K562 (cell line): ENCODE measurements at regions not wholly inside any gene's neighbourhood (a gene's known extent, or its start where the extent isn't known, plus 50 kb on each side); places are given as distances from the start of the nearest gene placed in this dataset.

Experiments used
- ATAC-seq: fragments of 200-7000 bp; cut with Tn5 transposase; 3 replicates; pipeline ENCODE4 v1.9.1; 2020; ENCODE audit warnings: moderate library complexity
- BruUV-seq: library from RNA; stranded (reverse); fragments of 400-500 nt; replicated peaks from 2 replicates; lab custom pipeline; 2021; lab: Mats Ljungman, UMichigan
- CTCF ChIA-PET: fragments of 300-600 bp; formaldehyde crosslinking; extraction: SDS; loops from one replicate; lab custom pipeline; 2021; ENCODE audit warnings: low intra/inter-chr PET ratio; lab: Yijun Ruan, JAX
- POLR2A ChIA-PET: fragments of 300-600, 350-650 bp; sonication (Branson Sonifier 250); formaldehyde crosslinking; extraction: SDS; loops from one replicate; lab custom pipeline; 2021; ENCODE audit warnings: antibody characterized with exemption, inconsistent platforms; lab: Yijun Ruan, JAX
- DNase-seq, 4 experiments: peaks; one replicate each; pipeline versions ENCODE4 v3.0.0 to v3.0.0-alpha.2; 2011 to 2018; ENCODE audit warnings: low spot score in 3 of 4, mixed read lengths in 3 of 4; ENCODE audit errors: extremely low read depth in 1 of 4
- FAIRE-seq: peaks from 2 replicates; lab custom pipeline; 2011; peaks lifted over from hg19 to GRCh38; lab: Jason Lieb, UNC
- H2AFZ ChIP-seq: 2 replicates; pipeline ENCODE4 v1.6.0; 2011; ENCODE audit warnings: low read depth, low read length, control low read depth, inconsistent platforms
- H3K27ac ChIP-seq: fragments of 200-600 bp; 3 replicates; pipeline ENCODE4 v1.8.0; 2011; ENCODE audit warnings: low read depth, mild to moderate bottlenecking, control low read depth, inconsistent platforms, low read length, moderate library complexity, mixed read lengths; ENCODE audit errors: extremely low read depth
- H3K27me3 ChIP-seq, 2 experiments: fragments of 300-600 bp in 1 of 2; 2 replicates in 1 of 2; 3 replicates in 1 of 2; pipeline versions ENCODE4 v1.6.0 to v1.8.0; 2011; ENCODE audit warnings: inconsistent platforms in 2 of 2, low read length in 2 of 2, mild to moderate bottlenecking in 1 of 2, mixed read lengths in 1 of 2, moderate library complexity in 1 of 2; ENCODE audit not compliant: control insufficient read depth in 2 of 2, insufficient read depth in 2 of 2
- H3K36me3 ChIP-seq: fragments of 300-600 bp; 3 replicates; pipeline ENCODE4 v1.8.0; 2011; ENCODE audit warnings: mild to moderate bottlenecking, low read length, inconsistent platforms; ENCODE audit not compliant: control insufficient read depth, insufficient read depth
- H3K4me1 ChIP-seq, 2 experiments: fragments of 200-600 bp in 1 of 2; replicated peaks in 1 of 2; 2 replicates in 1 of 2; 3 replicates in 1 of 2; pipeline versions ENCODE4 v1.5.1 to v1.8.0; 2011; ENCODE audit warnings: inconsistent platforms in 2 of 2, low read length in 2 of 2, mild to moderate bottlenecking in 1 of 2, mixed read lengths in 1 of 2, moderate library complexity in 1 of 2; ENCODE audit not compliant: control insufficient read depth in 2 of 2, insufficient read depth in 2 of 2
- H3K4me2 ChIP-seq: 2 replicates; pipeline ENCODE4 v1.6.1; 2011; ENCODE audit warnings: low read length, control low read depth, inconsistent platforms, mixed read lengths; ENCODE audit not compliant: insufficient read depth
- H3K4me3 ChIP-seq: fragments of 200-600 bp; sonication (generic), shearing (Covaris generic); 2 replicates; pipeline ENCODE4 v1.5.1; 2016; ENCODE audit warnings: control low read depth, inconsistent platforms
- H3K79me2 ChIP-seq: fragments of 200-600 bp; 3 replicates; pipeline ENCODE4 v1.8.0; 2011; ENCODE audit warnings: low read length, inconsistent platforms; ENCODE audit not compliant: control insufficient read depth, insufficient read depth
- H3K9ac ChIP-seq, 2 experiments: 2 replicates each; pipeline versions ENCODE4 v1.6.0 to v1.6.1; 2011; ENCODE audit warnings: low read depth in 2 of 2, low read length in 2 of 2, control low read depth in 1 of 2, inconsistent platforms in 1 of 2, mild to moderate bottlenecking in 1 of 2, mixed read lengths in 1 of 2; ENCODE audit not compliant: insufficient read depth in 1 of 2
- H3K9me1 ChIP-seq: one replicate; pipeline ENCODE4 v1.6.0; 2011; ENCODE audit warnings: inconsistent platforms, mild to moderate bottlenecking, low read length, moderate library complexity; ENCODE audit not compliant: control insufficient read depth, insufficient read depth
- H3K9me3 ChIP-seq: replicated peaks from 2 replicates; pipeline ENCODE4 v1.5.1; 2011; ENCODE audit warnings: low read depth, low read length, inconsistent platforms; ENCODE audit not compliant: control insufficient read depth, insufficient read depth
- H4K20me1 ChIP-seq: replicated peaks from 2 replicates; pipeline ENCODE4 v1.6.1; 2011; ENCODE audit warnings: low read length, inconsistent platforms, mixed read lengths; ENCODE audit not compliant: control insufficient read depth, insufficient read depth
- GTF2B ChIP-seq: IDR thresholded peaks from 2 replicates; pipeline ENCODE4 v1.6.1; 2011; ENCODE audit not compliant: insufficient read length; ENCODE audit errors: extremely low read depth
- KLF16 ChIP-seq: IDR thresholded peaks from 2 replicates; pipeline ENCODE4 v1.6.1; 2016; ENCODE audit warnings: antibody characterized with exemption
- MAFG ChIP-seq: fragments of 450-650 bp; conservative IDR thresholded peaks from 2 replicates; pipeline ENCODE4 v1.6.1; 2016; ENCODE audit warnings: missing genetic modification characterization, missing compliant biosample characterization
- RBM15 ChIP-seq: fragments of 200-400 bp; formaldehyde crosslinking; IDR thresholded peaks from 2 replicates; pipeline ENCODE4 v1.6.1; 2018; ENCODE audit warnings: mild to moderate bottlenecking, low read length, moderate library complexity; ENCODE audit not compliant: insufficient read depth
- ZBTB40 ChIP-seq, 2 experiments: fragments of 450-650 bp in 1 of 2; sonication (generic) in 1 of 2; formaldehyde crosslinking in 1 of 2; IDR thresholded peaks; 2 replicates each; pipeline versions ENCODE4 v1.7.1 to v1.9.0; 2016 to 2022; ENCODE audit warnings: inconsistent platforms in 1 of 2, mild to moderate bottlenecking in 1 of 2, missing genetic modification reagents in 1 of 2
- ZNF197 ChIP-seq: fragments of 200-800 bp; sonication (Bioruptor generic); IDR thresholded peaks from 2 replicates; pipeline ENCODE4 v1.6.1; 2016; ENCODE audit warnings: low read depth, missing genetic modification characterization, missing compliant biosample characterization
- ZNF316 ChIP-seq: fragments of 450-650 bp; IDR thresholded peaks from 2 replicates; pipeline ENCODE4 v1.6.1; 2016
- WGBS: fragments of 100-300 bp; shearing (Covaris generic); methylation state at CpG from one replicate; pipeline ENCODE4 v1.1.6; 2016; ENCODE audit warnings: low coverage, mixed read lengths; ENCODE audit not compliant: insufficient coverage; ENCODE audit errors: missing lambda C conversion rate; 5-methylcytosine and 5-hydroxymethylcytosine counted together
- in situ Hi-C: fragments of 300-500 bp; cut with MboI; formaldehyde crosslinking; loops from 4 replicates; pipeline ENCODE4 v1.15.0; 2018; ENCODE audit warnings: inconsistent platforms, mixed read lengths
- intact Hi-C: fragments of 100-400 bp; cut with micrococcal nuclease; formaldehyde crosslinking; loops from 2 replicates; pipeline ENCODE4 v1.14.2; 2022
- TF ChIP-seq, protein P1 (sequence below): sonication (generic); formaldehyde crosslinking; IDR thresholded peaks from 2 replicates; pipeline ENCODE4 v1.8.0; 2023; ENCODE audit warnings: mild to moderate bottlenecking, missing genetic modification reagents

- TF ChIP-seq ZBTB40 (IDR thresholded peaks at IDR 0.05) = no peak
- no peak for TF ChIP-seq ZBTB40 (CRISPR knock-in tag; IDR thresholded peaks at IDR 0.05)
Measured at GRCh38 chr5:163281512-163281911, 155.9 kb upstream of the CCNG1 start (continued).

DNA sequence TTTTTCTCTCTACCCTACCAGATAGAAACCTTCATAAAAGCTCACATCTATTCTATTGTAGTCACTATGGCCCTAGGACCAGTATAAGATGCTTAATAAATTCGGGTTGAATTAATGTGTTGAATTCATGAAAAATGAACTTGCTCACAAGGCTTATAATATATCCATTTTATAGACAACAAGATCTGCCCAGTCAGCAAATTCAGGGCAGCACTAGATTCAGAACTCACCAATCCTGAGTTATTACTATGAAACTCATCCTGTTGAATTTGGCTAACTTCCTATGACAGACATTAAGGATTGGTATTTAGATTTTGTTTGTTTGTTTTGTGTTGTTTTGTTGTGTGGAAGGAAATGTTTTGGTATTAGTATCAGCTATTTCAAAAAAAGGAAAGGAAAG lies 143.6 kb upstream of the CCNG1 start:
- H3K9ac ChIP-seq = no peak overlapping the region
- no peak overlapping the region for H2AFZ ChIP-seq
- H3K27ac ChIP-seq = no peak overlapping the region
- H3K9me1 ChIP-seq = no peaks in the 10 kb centered on the region
- CTCF ChIA-PET = no interaction called here
- no peak overlapping the region for H3K4me2 ChIP-seq
- WGBS = 0% methylated on average over 1 of the region's 1 CpG
- DNase-seq (no peak), ATAC-seq (no peak), FAIRE-seq (no peak)
- no peaks in the 10 kb centered on the region for H3K36me3 ChIP-seq
- POLR2A ChIA-PET = no interaction called here
- no TSS peak for BruUV-seq
- no peaks in the 10 kb centered on the region for H3K9me3 ChIP-seq
- no peak overlapping the region for H3K4me3 ChIP-seq
- H3K4me1 ChIP-seq = no peaks in the 10 kb centered on the region
- intact Hi-C loops = no loop called here
- H3K79me2 ChIP-seq = no peaks in the 10 kb centered on the region
- in situ Hi-C loops = no loop called here
- no peaks in the 10 kb centered on the region for H3K27me3 ChIP-seq
- H4K20me1 ChIP-seq = no peaks in the 10 kb centered on the region
- no peak for TF ChIP-seq RBM15
- peak; percentile 90 for TF ChIP-seq ZNF316
- peak; percentile 87 for TF ChIP-seq MAFG (tag)
- no peak for TF ChIP-seq KLF16
- no peak for TF ChIP-seq GTF2B
- TF ChIP-seq, protein P1, sequence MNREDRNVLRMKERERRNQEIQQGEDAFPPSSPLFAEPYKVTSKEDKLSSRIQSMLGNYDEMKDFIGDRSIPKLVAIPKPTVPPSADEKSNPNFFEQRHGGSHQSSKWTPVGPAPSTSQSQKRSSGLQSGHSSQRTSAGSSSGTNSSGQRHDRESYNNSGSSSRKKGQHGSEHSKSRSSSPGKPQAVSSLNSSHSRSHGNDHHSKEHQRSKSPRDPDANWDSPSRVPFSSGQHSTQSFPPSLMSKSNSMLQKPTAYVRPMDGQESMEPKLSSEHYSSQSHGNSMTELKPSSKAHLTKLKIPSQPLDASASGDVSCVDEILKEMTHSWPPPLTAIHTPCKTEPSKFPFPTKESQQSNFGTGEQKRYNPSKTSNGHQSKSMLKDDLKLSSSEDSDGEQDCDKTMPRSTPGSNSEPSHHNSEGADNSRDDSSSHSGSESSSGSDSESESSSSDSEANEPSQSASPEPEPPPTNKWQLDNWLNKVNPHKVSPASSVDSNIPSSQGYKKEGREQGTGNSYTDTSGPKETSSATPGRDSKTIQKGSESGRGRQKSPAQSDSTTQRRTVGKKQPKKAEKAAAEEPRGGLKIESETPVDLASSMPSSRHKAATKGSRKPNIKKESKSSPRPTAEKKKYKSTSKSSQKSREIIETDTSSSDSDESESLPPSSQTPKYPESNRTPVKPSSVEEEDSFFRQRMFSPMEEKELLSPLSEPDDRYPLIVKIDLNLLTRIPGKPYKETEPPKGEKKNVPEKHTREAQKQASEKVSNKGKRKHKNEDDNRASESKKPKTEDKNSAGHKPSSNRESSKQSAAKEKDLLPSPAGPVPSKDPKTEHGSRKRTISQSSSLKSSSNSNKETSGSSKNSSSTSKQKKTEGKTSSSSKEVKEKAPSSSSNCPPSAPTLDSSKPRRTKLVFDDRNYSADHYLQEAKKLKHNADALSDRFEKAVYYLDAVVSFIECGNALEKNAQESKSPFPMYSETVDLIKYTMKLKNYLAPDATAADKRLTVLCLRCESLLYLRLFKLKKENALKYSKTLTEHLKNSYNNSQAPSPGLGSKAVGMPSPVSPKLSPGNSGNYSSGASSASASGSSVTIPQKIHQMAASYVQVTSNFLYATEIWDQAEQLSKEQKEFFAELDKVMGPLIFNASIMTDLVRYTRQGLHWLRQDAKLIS (CRISPR knock-in tag) = no peak
- no peak for TF ChIP-seq ZNF197 (CRISPR knock-in tag)
